ENCODE measurements at regions not wholly inside any gene's neighbourhood (a gene's known extent, or its start where the extent isn't known, plus 50 kb on each side); places are given as distances from the start of the nearest gene placed in this dataset.

DNA sequence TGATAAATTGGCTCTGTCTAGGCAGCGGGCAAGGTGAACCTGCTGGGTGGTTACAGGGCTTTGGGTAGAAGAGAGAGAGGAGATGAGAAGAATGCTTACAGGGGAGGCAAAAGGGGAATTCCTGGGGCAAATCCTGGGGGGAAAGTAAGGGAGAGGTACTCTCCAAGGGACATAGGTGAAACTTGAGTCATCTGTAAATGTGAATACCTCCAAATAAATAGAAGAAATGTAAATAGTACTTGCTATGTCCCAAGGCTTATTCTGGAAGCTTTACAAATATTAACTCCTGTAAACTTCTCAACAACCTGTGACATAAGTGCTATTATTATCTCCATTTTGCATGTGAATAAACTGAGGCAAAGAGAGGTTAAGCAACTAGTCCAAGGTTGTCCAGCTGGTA lies 57.7 kb upstream of the CDK13 start:
- no peak for DNase-seq (ENCODE audit: low spot score in 2 of 2)
- Mint-ChIP-seq H3K27ac (no peak overlapping the region), H3K9me3 (no peaks in the 10 kb centered on the region), H3K36me3 (no peaks in the 10 kb centered on the region), H3K4me3 (no peak overlapping the region), H3K4me1 (no peaks in the 10 kb centered on the region)
- ATAC-seq = no peak

DNA sequence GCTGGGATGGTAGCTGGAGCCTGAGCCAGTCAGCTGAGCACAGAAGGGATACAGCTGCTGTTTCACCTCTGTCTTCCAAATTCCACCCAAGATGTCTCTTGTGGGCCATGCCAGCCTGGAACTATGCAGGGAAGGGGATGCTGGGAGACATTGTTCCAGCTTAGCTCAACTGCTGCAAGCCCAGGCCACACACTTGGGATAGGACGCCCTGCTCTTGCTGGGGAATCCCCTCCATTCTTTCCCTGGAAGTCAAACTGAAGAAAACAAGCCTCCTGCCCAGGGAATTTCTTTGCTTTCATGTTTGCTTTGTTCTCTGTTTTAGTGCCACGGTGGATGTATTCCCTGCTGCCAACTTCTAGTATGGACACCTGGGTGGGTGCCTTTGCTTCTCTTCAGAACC lies 55.2 kb upstream of the CDK13 start:
- Mint-ChIP-seq H3K36me3 (no peaks in the 10 kb centered on the region), H3K27ac (no peak overlapping the region), H3K4me3 (no peak overlapping the region), H3K9me3 (no peaks in the 10 kb centered on the region), H3K4me1 (no peaks in the 10 kb centered on the region)
- no peak for DNase-seq (ENCODE audit: low spot score in 2 of 2)
- no peak for ATAC-seq

DNA sequence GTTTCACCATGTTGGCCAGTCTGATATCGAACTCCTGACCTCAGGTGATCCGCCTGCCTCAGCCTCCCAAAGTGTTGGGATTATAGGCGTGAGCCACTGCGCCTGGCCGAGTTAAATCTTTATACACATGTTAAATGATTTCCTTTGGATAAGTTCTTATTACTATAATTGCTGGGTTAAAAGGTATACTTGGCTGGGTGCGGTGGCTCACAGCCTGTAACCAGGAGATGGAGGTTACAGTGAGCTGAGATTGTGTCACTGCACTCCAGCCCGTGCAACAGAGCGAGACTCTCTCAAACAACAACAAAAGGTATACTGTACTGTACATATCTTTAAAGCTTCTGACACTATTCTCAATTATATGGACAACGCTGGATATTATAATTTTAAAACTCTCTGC lies 53.2 kb upstream of the CDK13 start:
- no peaks in the 10 kb centered on the region for H3K4me1 Mint-ChIP-seq
- H3K9me3 Mint-ChIP-seq = no peaks in the 10 kb centered on the region
- DNase-seq (ENCODE audit: low spot score in 2 of 2) (no peak), ATAC-seq (no peak)
- H3K27ac Mint-ChIP-seq = no peak overlapping the region
- peak overlapping the region; percentile 12 for H3K4me3 Mint-ChIP-seq
- no peaks in the 10 kb centered on the region for H3K36me3 Mint-ChIP-seq

DNA sequence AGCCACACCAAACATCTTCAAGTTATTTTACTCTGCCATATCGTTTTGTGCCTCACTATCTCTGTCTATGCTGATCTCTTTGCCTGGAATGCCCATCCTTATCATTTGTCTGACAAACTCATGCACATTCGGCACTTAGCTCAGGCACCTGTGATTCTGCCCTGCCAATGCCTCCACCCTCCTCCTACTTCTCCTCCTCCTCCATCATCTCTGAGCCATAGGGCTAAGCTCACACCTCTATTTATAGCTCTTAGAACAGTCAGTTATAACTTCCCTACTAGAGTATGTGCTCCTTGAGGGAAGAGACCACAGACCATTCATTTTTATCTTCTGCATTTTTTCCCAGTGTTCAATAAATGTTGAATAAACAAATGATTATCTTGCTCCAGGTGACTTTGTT lies 51.2 kb upstream of the CDK13 start:
- Mint-ChIP-seq H3K36me3 (no peaks in the 10 kb centered on the region), H3K9me3 (no peaks in the 10 kb centered on the region), H3K27ac (no peak overlapping the region), H3K4me3 (no peak overlapping the region), H3K4me1 (no peaks in the 10 kb centered on the region)
- ATAC-seq (no peak), DNase-seq (ENCODE audit: low spot score in 2 of 2) (no peak)

Measured in stimulated activated effector memory CD8-positive, alpha-beta T cell treated with anti-CD3 and anti-CD28 coated beads, Interleukin-12 subunit alpha, Interleukin-12 subunit beta, amount 100 ng/mL, for 72 hours (primary cell).